Osteocyte (in vitro differentiated cells): ENCODE measurements at regions not wholly inside any gene's neighbourhood (a gene's known extent, or its start where the extent isn't known, plus 50 kb on each side); places are given as distances from the start of the nearest gene placed in this dataset.

Experiments
- DNase-seq: peaks from one replicate; pipeline ENCODE4 v3.0.0; 2021; ENCODE audit warnings: mixed read lengths; ENCODE audit not compliant: unreplicated experiment; ENCODE audit errors: extremely low spot score
- H3K27ac Mint-ChIP-seq: one replicate; pipeline ENCODE4 v1.8.0; 2021; ENCODE audit warnings: mild to moderate bottlenecking, mixed read lengths; ENCODE audit not compliant: unreplicated experiment
- H3K27me3 Mint-ChIP-seq: one replicate; pipeline ENCODE4 v1.8.0; 2021; ENCODE audit warnings: mixed read lengths; ENCODE audit not compliant: unreplicated experiment
- H3K36me3 Mint-ChIP-seq: one replicate; pipeline ENCODE4 v1.8.0; 2021; ENCODE audit warnings: mixed read lengths; ENCODE audit not compliant: unreplicated experiment
- H3K4me1 Mint-ChIP-seq: one replicate; pipeline ENCODE4 v1.8.0; 2021; ENCODE audit warnings: mixed read lengths; ENCODE audit not compliant: unreplicated experiment
- H3K4me3 Mint-ChIP-seq: one replicate; pipeline ENCODE4 v1.8.0; 2021; ENCODE audit warnings: mild to moderate bottlenecking, moderate library complexity, mixed read lengths; ENCODE audit not compliant: unreplicated experiment
- H3K9me3 Mint-ChIP-seq: one replicate; pipeline ENCODE4 v1.8.0; 2021; ENCODE audit warnings: mixed read lengths; ENCODE audit not compliant: unreplicated experiment
- CTCF ChIP-seq: fragments of 200-600 bp; sonication (generic); IDR thresholded peaks from 2 replicates; pipeline ENCODE4 v1.5.0; 2021; ENCODE audit warnings: antibody characterized with exemption, mild to moderate bottlenecking, moderate library complexity

GRCh38 chr1:90357995-90358394 is 359.1 kb downstream of the BARHL2 start:
- no peaks in the 10 kb centered on the region for H3K4me1 Mint-ChIP-seq
- H3K36me3 Mint-ChIP-seq, result no peaks in the 10 kb centered on the region
- H3K27ac Mint-ChIP-seq, result no peak overlapping the region
- no peak for TF ChIP-seq CTCF
- no peak overlapping the region for H3K4me3 Mint-ChIP-seq
- DNase-seq, result no peak
- H3K27me3 Mint-ChIP-seq, result peaks cover 8% of the 10 kb centered on the region
- H3K9me3 Mint-ChIP-seq, result no peaks in the 10 kb centered on the region

GRCh38 chr1:90356991-90357390 is 360.1 kb downstream of the BARHL2 start:
- Mint-ChIP-seq H3K4me1 (no peaks in the 10 kb centered on the region), H3K9me3 (no peaks in the 10 kb centered on the region), H3K27me3 (peaks cover 7% of the 10 kb centered on the region), H3K4me3 (no peak overlapping the region), H3K27ac (no peak overlapping the region), H3K36me3 (no peaks in the 10 kb centered on the region)
- DNase-seq, result no peak
- TF ChIP-seq CTCF, result no peak

- Mint-ChIP-seq H3K4me3 (no peak overlapping the region), H3K4me1 (no peaks in the 10 kb centered on the region), H3K27me3 (peaks cover 7% of the 10 kb centered on the region), H3K9me3 (no peaks in the 10 kb centered on the region), H3K36me3 (no peaks in the 10 kb centered on the region), H3K27ac (no peak overlapping the region)
- no peak for TF ChIP-seq CTCF
- no peak for DNase-seq
Observed at GRCh38 chr1:90356101-90356500, 361.0 kb downstream of the BARHL2 start.

DNA sequence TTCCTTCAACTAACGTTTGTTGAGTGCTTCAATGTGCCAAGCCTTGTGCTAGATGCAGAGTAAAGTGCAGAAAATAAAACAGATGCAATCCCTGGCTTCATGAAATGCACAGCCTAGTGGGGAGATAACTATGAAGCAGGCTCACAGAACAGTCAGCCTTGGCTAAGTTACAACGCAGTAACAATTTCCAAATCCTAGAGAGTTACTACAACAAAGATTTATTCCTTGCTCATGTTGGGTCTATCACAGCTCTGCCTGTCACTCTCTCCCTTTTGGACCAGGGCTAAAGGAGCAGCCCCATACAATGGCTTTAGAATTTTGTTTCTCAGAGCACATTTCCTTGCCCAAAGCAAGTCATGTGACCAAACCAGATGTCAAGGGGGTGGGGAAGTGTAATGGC is 359.8 kb downstream of the ZNF326 start:
- Mint-ChIP-seq H3K36me3 (no peaks in the 10 kb centered on the region), H3K4me3 (no peak overlapping the region), H3K9me3 (peaks cover 5% of the 10 kb centered on the region), H3K27me3 (peaks cover 7% of the 10 kb centered on the region), H3K27ac (no peak overlapping the region), H3K4me1 (no peaks in the 10 kb centered on the region)
- no peak for DNase-seq
- no peak for TF ChIP-seq CTCF

- H3K27me3 Mint-ChIP-seq, result peaks cover 3% of the 10 kb centered on the region
- no peak for TF ChIP-seq CTCF
- no peak overlapping the region for H3K4me3 Mint-ChIP-seq
- H3K9me3 Mint-ChIP-seq, result peaks cover 11% of the 10 kb centered on the region
- no peaks in the 10 kb centered on the region for H3K4me1 Mint-ChIP-seq
- no peak overlapping the region for H3K27ac Mint-ChIP-seq
- DNase-seq, result no peak
- H3K36me3 Mint-ChIP-seq, result no peaks in the 10 kb centered on the region
Observed at GRCh38 chr1:90351019-90351418, 356.1 kb downstream of the ZNF326 start.
